Astrocyte (in vitro differentiated cells and primary cell): ENCODE measurements at regions not wholly inside any gene's neighbourhood (a gene's known extent, or its start where the extent isn't known, plus 50 kb on each side); places are given as distances from the start of the nearest gene placed in this dataset.

ENCODE experiments used
- DNase-seq: peaks from one replicate; pipeline ENCODE4 v3.0.0-alpha.2; 2010; ENCODE audit warnings: low read depth
- FAIRE-seq: peaks from 2 replicates; lab custom pipeline; 2011; peaks lifted over from hg19 to GRCh38; lab: Jason Lieb, UNC
- H2AFZ ChIP-seq: 2 replicates; pipeline ENCODE4 v1.6.0; 2012; ENCODE audit warnings: low read depth, low read length, inconsistent platforms
- H3K27ac ChIP-seq: 2 replicates; pipeline ENCODE4 v1.5.1; 2011; ENCODE audit warnings: low read depth, low read length, inconsistent platforms
- H3K27me3 ChIP-seq: 2 replicates; pipeline ENCODE4 v1.6.0; 2011; ENCODE audit warnings: low read length, inconsistent platforms; ENCODE audit not compliant: insufficient read depth
- H3K36me3 ChIP-seq: 2 replicates; pipeline ENCODE4 v1.5.1; 2011; ENCODE audit warnings: low read length, inconsistent platforms; ENCODE audit not compliant: insufficient read depth
- H3K4me1 ChIP-seq: 2 replicates; pipeline ENCODE4 v1.5.1; 2011; ENCODE audit warnings: low read length, inconsistent platforms; ENCODE audit not compliant: insufficient read depth
- H3K4me2 ChIP-seq: 2 replicates; pipeline ENCODE4 v1.6.0; 2012; ENCODE audit warnings: low read length, inconsistent platforms
- H3K4me3 ChIP-seq: 2 replicates; pipeline ENCODE4 v1.5.1; 2011; ENCODE audit warnings: low read depth, mild to moderate bottlenecking, low read length, inconsistent platforms; ENCODE audit not compliant: insufficient read depth
- H3K79me2 ChIP-seq: 2 replicates; pipeline ENCODE4 v1.6.0; 2012; ENCODE audit warnings: mild to moderate bottlenecking, low read length, inconsistent platforms; ENCODE audit not compliant: insufficient read depth
- H3K9ac ChIP-seq: 2 replicates; pipeline ENCODE4 v1.6.0; 2012; ENCODE audit warnings: mild to moderate bottlenecking, low read length, inconsistent platforms
- H3K9me3 ChIP-seq: 2 replicates; pipeline ENCODE4 v1.5.1; 2012; ENCODE audit warnings: low read depth, mild to moderate bottlenecking, low read length, inconsistent platforms; ENCODE audit not compliant: insufficient read depth
- H4K20me1 ChIP-seq: 2 replicates; pipeline ENCODE4 v1.6.0; 2012; ENCODE audit warnings: low read length, inconsistent platforms; ENCODE audit not compliant: insufficient read depth
- H3K27ac Mint-ChIP-seq: one replicate; pipeline ENCODE4 v1.8.0; 2021; ENCODE audit warnings: mild to moderate bottlenecking, mixed read lengths; ENCODE audit not compliant: unreplicated experiment
- H3K27me3 Mint-ChIP-seq: one replicate; pipeline ENCODE4 v1.8.0; 2021; ENCODE audit warnings: low read depth, mixed read lengths; ENCODE audit not compliant: unreplicated experiment
- H3K36me3 Mint-ChIP-seq: one replicate; pipeline ENCODE4 v1.8.0; 2021; ENCODE audit warnings: low read depth, mixed read lengths; ENCODE audit not compliant: unreplicated experiment
- H3K4me1 Mint-ChIP-seq: one replicate; pipeline ENCODE4 v1.8.0; 2021; ENCODE audit warnings: low read depth, mixed read lengths; ENCODE audit not compliant: unreplicated experiment
- H3K4me3 Mint-ChIP-seq: one replicate; pipeline ENCODE4 v1.8.0; 2021; ENCODE audit warnings: mild to moderate bottlenecking, moderate library complexity, mixed read lengths; ENCODE audit not compliant: unreplicated experiment
- H3K9me3 Mint-ChIP-seq: one replicate; pipeline ENCODE4 v1.8.0; 2021; ENCODE audit warnings: mild to moderate bottlenecking, mixed read lengths; ENCODE audit not compliant: unreplicated experiment
- EZH2 ChIP-seq: IDR thresholded peaks from 2 replicates; pipeline ENCODE4 v1.6.1; 2012; ENCODE audit warnings: mild to moderate bottlenecking, low read length, inconsistent platforms; ENCODE audit not compliant: insufficient read depth
- TF ChIP-seq, protein P1 (sequence below): IDR thresholded peaks from 2 replicates; pipeline ENCODE4 v1.5.1; 2011; ENCODE audit warnings: low read depth, mild to moderate bottlenecking, inconsistent platforms, low read length, moderate library complexity; ENCODE audit not compliant: insufficient read depth

DNA sequence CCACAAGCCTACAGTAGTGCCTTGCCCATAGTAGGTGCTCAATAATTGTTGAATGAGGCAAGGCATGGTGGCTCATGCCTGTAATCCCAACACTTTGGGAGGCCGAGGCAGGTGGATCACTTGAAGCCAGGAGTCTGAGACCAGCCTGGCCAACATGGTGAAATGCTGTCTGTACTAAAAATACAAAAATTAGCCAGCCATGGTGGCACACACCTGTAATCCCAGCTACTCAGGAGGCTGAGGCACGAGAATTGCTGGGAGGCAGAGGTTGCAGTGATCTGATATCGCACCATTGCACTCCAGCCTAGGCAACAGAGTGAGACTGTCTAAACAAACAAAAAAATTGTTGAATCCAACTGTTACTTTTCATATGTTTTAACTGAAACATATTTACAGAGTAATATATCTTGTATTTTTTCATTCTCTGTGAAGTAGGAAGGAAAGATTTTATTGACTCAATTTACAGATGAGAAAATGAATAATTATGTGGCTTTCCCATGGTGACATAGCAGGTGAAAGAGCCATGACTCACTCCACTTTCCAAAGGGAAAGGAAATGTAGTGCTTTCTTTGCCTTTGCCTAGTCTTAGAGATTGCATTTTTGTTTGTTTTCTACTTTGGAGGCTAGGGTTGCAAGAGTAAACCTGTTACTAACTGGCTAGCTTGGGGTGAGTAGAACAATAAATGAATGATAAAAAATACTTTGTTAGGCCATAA is 95.4 kb upstream of the SLC38A4 start:
- FAIRE-seq, result no peak
- H3K4me3 ChIP-seq, result no peak overlapping the region
- Mint-ChIP-seq H3K36me3 (no peaks in the 10 kb centered on the region), H3K27ac (no peak overlapping the region), H3K9me3 (peaks cover 1% of the 10 kb centered on the region), H3K4me1 (peaks cover 24% of the 10 kb centered on the region), H3K27me3 (no peaks in the 10 kb centered on the region), H3K4me3 (no peak overlapping the region)
- H3K27me3 ChIP-seq, result no peaks in the 10 kb centered on the region
- peaks cover 4% of the 10 kb centered on the region for H3K4me1 ChIP-seq
- no peak for TF ChIP-seq EZH2
- TF ChIP-seq, protein P1, sequence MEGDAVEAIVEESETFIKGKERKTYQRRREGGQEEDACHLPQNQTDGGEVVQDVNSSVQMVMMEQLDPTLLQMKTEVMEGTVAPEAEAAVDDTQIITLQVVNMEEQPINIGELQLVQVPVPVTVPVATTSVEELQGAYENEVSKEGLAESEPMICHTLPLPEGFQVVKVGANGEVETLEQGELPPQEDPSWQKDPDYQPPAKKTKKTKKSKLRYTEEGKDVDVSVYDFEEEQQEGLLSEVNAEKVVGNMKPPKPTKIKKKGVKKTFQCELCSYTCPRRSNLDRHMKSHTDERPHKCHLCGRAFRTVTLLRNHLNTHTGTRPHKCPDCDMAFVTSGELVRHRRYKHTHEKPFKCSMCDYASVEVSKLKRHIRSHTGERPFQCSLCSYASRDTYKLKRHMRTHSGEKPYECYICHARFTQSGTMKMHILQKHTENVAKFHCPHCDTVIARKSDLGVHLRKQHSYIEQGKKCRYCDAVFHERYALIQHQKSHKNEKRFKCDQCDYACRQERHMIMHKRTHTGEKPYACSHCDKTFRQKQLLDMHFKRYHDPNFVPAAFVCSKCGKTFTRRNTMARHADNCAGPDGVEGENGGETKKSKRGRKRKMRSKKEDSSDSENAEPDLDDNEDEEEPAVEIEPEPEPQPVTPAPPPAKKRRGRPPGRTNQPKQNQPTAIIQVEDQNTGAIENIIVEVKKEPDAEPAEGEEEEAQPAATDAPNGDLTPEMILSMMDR, result no peak
- no peak overlapping the region for H2AFZ ChIP-seq
- no peaks in the 10 kb centered on the region for H4K20me1 ChIP-seq
- no peak overlapping the region for H3K27ac ChIP-seq
- no peaks in the 10 kb centered on the region for H3K9me3 ChIP-seq
- no peak overlapping the region for H3K4me2 ChIP-seq
- H3K79me2 ChIP-seq, result no peaks in the 10 kb centered on the region
- DNase-seq, result peak; percentile 78
- no peak overlapping the region for H3K9ac ChIP-seq
- H3K36me3 ChIP-seq, result no peaks in the 10 kb centered on the region

DNA sequence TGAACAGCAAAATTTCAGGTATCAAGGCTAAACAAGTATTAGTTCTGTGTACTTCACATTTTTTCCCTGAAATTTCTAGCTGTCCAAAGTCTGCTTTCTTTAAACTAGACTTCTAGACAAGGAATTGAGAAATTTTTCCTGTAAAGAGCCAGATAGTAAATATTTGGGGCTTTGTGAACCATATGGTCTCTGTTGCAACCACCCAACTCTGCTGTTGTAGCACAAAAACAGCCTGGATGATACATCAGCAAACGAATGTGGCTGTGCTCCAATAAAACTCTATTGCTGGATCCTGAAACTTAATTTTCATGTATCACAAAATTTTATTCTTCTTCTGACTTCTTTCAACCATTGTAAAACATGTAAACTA is 96.0 kb upstream of the SLC38A4 start:
- H3K4me2 ChIP-seq, result no peak overlapping the region
- H3K27ac ChIP-seq, result no peak overlapping the region
- H3K9ac ChIP-seq, result no peak overlapping the region
- H2AFZ ChIP-seq, result no peak overlapping the region
- H3K4me1 Mint-ChIP-seq, result peaks cover 18% of the 10 kb centered on the region
- H3K27ac Mint-ChIP-seq, result no peak overlapping the region
- FAIRE-seq (no peak), DNase-seq (peak; percentile 16)
- no peak for TF ChIP-seq EZH2
- TF ChIP-seq, protein P1, result no peak
- H3K36me3 Mint-ChIP-seq, result no peaks in the 10 kb centered on the region
- no peaks in the 10 kb centered on the region for H4K20me1 ChIP-seq
- H3K4me3 ChIP-seq, result no peak overlapping the region
- H3K27me3 Mint-ChIP-seq, result no peaks in the 10 kb centered on the region
- no peaks in the 10 kb centered on the region for H3K9me3 ChIP-seq
- H3K4me3 Mint-ChIP-seq, result no peak overlapping the region
- H3K36me3 ChIP-seq, result no peaks in the 10 kb centered on the region
- H3K79me2 ChIP-seq, result no peaks in the 10 kb centered on the region
- H3K9me3 Mint-ChIP-seq, result peaks cover 1% of the 10 kb centered on the region
- H3K4me1 ChIP-seq, result peaks cover 4% of the 10 kb centered on the region
- no peaks in the 10 kb centered on the region for H3K27me3 ChIP-seq

DNA sequence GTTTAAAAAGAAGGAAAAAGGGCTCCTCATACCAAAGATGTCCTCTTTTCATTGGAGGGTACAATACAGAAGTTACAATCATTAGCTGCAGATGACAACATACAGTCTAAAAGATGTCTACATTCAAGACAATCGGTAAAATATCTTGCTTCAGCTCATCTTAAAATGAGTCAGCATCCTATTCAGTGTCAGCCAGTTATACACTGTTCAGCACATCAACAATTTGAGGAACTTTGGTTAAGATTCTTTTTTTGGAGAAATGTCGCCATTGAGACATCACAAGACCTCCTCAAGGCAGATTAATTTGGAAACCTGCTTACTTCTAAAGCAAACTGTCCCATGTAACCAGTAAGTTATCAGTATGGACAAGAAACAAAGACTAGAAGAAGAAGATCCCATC is 100.7 kb upstream of the SLC38A4 start:
- FAIRE-seq (peak; percentile 20), DNase-seq (no peak)
- Mint-ChIP-seq H3K27me3 (no peaks in the 10 kb centered on the region), H3K27ac (no peak overlapping the region), H3K9me3 (no peaks in the 10 kb centered on the region), H3K4me1 (peaks cover 5% of the 10 kb centered on the region), H3K36me3 (no peaks in the 10 kb centered on the region), H3K4me3 (no peak overlapping the region)
- Histone ChIP-seq H3K4me3 (no peak overlapping the region), H3K4me1 (peaks cover 4% of the 10 kb centered on the region), H3K27ac (no peak overlapping the region), H3K9ac (no peak overlapping the region), H3K9me3 (no peaks in the 10 kb centered on the region), H2AFZ (no peak overlapping the region), H3K36me3 (no peaks in the 10 kb centered on the region), H4K20me1 (no peaks in the 10 kb centered on the region), H3K4me2 (no peak overlapping the region), H3K79me2 (no peaks in the 10 kb centered on the region), H3K27me3 (no peaks in the 10 kb centered on the region)
- no peak for TF ChIP-seq EZH2
- TF ChIP-seq, protein P1, result no peak
